Neural cell (in vitro differentiated cells): ENCODE measurements at regions not wholly inside any gene's neighbourhood (a gene's known extent, or its start where the extent isn't known, plus 50 kb on each side); places are given as distances from the start of the nearest gene placed in this dataset.

Experiments used
- H2AFZ ChIP-seq: fragments of 200-600, 300-800 bp; sonication (generic), shearing (Covaris generic); 2 replicates; pipeline ENCODE4 v1.6.0; 2014; ENCODE audit warnings: low read depth, mild to moderate bottlenecking, antibody characterized with exemption, low read length, moderate library complexity
- H3F3A ChIP-seq: fragments of 200-600 bp; shearing (Covaris generic); 2 replicates; pipeline ENCODE4 v1.6.1; 2016; ENCODE audit warnings: mild to moderate bottlenecking, moderate library complexity, mixed read lengths, antibody characterized with exemption, low read length; ENCODE audit not compliant: insufficient read depth, poor library complexity, severe bottlenecking
- H3K27ac ChIP-seq: fragments of 200-600, 300-800 bp; sonication (generic), shearing (Covaris generic); 2 replicates; pipeline ENCODE4 v1.5.1; 2014; ENCODE audit warnings: mild to moderate bottlenecking, low read length, moderate library complexity
- H3K27me3 ChIP-seq: fragments of 300-800, 200-600 bp; sonication (generic), shearing (Covaris generic); 2 replicates; pipeline ENCODE4 v1.6.0; 2014; ENCODE audit warnings: mild to moderate bottlenecking, low read depth, low read length, moderate library complexity; ENCODE audit not compliant: insufficient read depth
- H3K36me3 ChIP-seq: fragments of 300-800, 200-600 bp; sonication (generic), shearing (Covaris generic); 2 replicates; pipeline ENCODE4 v1.5.1; 2014; ENCODE audit warnings: mild to moderate bottlenecking, antibody characterized with exemption, low read length, moderate library complexity; ENCODE audit not compliant: insufficient read depth
- H3K4me2 ChIP-seq: fragments of 300-800, 200-600 bp; sonication (generic), shearing (Covaris generic); 2 replicates; pipeline ENCODE4 v1.6.0; 2014; ENCODE audit warnings: mild to moderate bottlenecking, low read length
- H3K4me3 ChIP-seq: fragments of 300-800, 200-600 bp; sonication (generic), shearing (Covaris generic); 2 replicates; pipeline ENCODE4 v1.5.1; 2014; ENCODE audit warnings: mild to moderate bottlenecking, low read length, moderate library complexity
- H3K79me2 ChIP-seq: fragments of 200-600 bp; shearing (Covaris generic); replicated peaks from 2 replicates; pipeline ENCODE4 v1.6.0; 2014; ENCODE audit warnings: mild to moderate bottlenecking, low read length, moderate library complexity; ENCODE audit not compliant: insufficient read depth
- H3K9ac ChIP-seq: fragments of 300-800, 200-600 bp; sonication (generic), shearing (Covaris generic); 2 replicates; pipeline ENCODE4 v1.6.1; 2016; ENCODE audit warnings: mild to moderate bottlenecking, low read length, mixed read lengths
- H3K9me2 ChIP-seq: fragments of 200-600 bp; shearing (Covaris generic); 2 replicates; pipeline ENCODE4 v1.6.1; 2016; ENCODE audit warnings: mild to moderate bottlenecking, low read length, mixed read lengths; ENCODE audit not compliant: insufficient read depth
- H3K9me3 ChIP-seq: fragments of 200-600, 300-800 bp; sonication (generic), shearing (Covaris generic); 2 replicates; pipeline ENCODE4 v1.6.1; 2016; ENCODE audit warnings: mild to moderate bottlenecking, mixed run types, low read length, moderate library complexity, mixed read lengths
- H4K20me1 ChIP-seq: fragments of 200-600 bp; shearing (Covaris generic); 2 replicates; pipeline ENCODE4 v1.6.1; 2016; ENCODE audit warnings: mild to moderate bottlenecking, mixed run types; ENCODE audit not compliant: insufficient read depth
- EP300 ChIP-seq: fragments of 450-650 bp; conservative IDR thresholded peaks from 2 replicates; pipeline ENCODE4 v1.6.1; 2014; ENCODE audit warnings: antibody characterized with exemption, mild to moderate bottlenecking, moderate library complexity; ENCODE audit not compliant: poor library complexity, severe bottlenecking
- EZH2 ChIP-seq: fragments of 200-600, 300-800 bp; shearing (Covaris generic), sonication (generic); IDR thresholded peaks from 2 replicates; pipeline ENCODE4 v1.6.1; 2014; ENCODE audit warnings: antibody characterized with exemption, low read length, borderline replicate concordance, mild to moderate bottlenecking; ENCODE audit not compliant: insufficient read depth, poor library complexity, severe bottlenecking
- MXI1 ChIP-seq: fragments of 450-650 bp; conservative IDR thresholded peaks from 2 replicates; pipeline ENCODE4 v1.6.1; 2014; ENCODE audit warnings: antibody characterized with exemption, mild to moderate bottlenecking; ENCODE audit not compliant: poor library complexity, severe bottlenecking
- POLR2AphosphoS5 ChIP-seq: IDR thresholded peaks from 2 replicates; pipeline ENCODE4 v1.6.1; 2012
- RAD21 ChIP-seq: fragments of 450-650 bp; conservative IDR thresholded peaks from 2 replicates; pipeline ENCODE4 v1.6.1; 2014; ENCODE audit warnings: antibody characterized with exemption, mild to moderate bottlenecking, moderate library complexity
- SMC3 ChIP-seq: fragments of 450-650 bp; conservative IDR thresholded peaks from 2 replicates; pipeline ENCODE4 v1.6.1; 2014; ENCODE audit warnings: antibody characterized with exemption, mild to moderate bottlenecking, moderate library complexity; ENCODE audit not compliant: poor library complexity
- TAF1 ChIP-seq: IDR thresholded peaks from 2 replicates; pipeline ENCODE4 v1.6.1; 2012; ENCODE audit warnings: low read depth
- TF ChIP-seq, protein P1 (sequence below): fragments of 450-650 bp; IDR thresholded peaks from 2 replicates; pipeline ENCODE4 v1.5.1; 2014; ENCODE audit warnings: antibody characterized with exemption, mild to moderate bottlenecking, moderate library complexity; ENCODE audit not compliant: poor library complexity, severe bottlenecking
- TF ChIP-seq, protein P2 (sequence below): IDR thresholded peaks from 2 replicates; pipeline ENCODE4 v1.6.1; 2012; ENCODE audit warnings: borderline replicate concordance

DNA sequence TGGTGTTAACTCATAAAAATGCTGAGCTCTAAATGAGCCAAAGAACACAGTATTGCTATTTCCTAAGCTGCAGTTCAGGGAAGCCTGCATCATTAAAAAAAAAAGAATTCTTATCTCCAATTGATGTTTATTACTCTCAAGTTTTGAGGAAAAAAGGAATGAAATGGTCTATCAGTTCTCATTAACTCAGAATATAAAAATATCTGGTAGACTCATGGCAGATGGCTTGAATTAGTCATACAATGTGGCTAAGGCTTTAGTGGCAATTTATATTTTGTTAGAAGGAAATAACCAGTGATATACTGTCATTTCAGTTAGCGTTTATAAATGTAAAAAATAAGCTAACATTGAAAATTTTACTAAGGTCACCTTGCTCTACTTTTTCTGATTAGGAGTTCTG lies 1403.4 kb upstream of the C9orf72 start:
- no peaks in the 10 kb centered on the region for H3F3A ChIP-seq
- H3K4me2 ChIP-seq = no peak overlapping the region
- no peaks in the 10 kb centered on the region for H3K27me3 ChIP-seq
- H3K9me2 ChIP-seq = no peaks in the 10 kb centered on the region
- H3K4me3 ChIP-seq = no peak overlapping the region
- no peaks in the 10 kb centered on the region for H3K79me2 ChIP-seq
- no peak overlapping the region for H3K9ac ChIP-seq
- no peaks in the 10 kb centered on the region for H3K36me3 ChIP-seq
- no peak for TF ChIP-seq SMC3
- TF ChIP-seq EZH2 = no peak
- no peak for TF ChIP-seq POLR2AphosphoS5
- TF ChIP-seq RAD21 = no peak
- no peak for TF ChIP-seq TAF1
- TF ChIP-seq, protein P1, sequence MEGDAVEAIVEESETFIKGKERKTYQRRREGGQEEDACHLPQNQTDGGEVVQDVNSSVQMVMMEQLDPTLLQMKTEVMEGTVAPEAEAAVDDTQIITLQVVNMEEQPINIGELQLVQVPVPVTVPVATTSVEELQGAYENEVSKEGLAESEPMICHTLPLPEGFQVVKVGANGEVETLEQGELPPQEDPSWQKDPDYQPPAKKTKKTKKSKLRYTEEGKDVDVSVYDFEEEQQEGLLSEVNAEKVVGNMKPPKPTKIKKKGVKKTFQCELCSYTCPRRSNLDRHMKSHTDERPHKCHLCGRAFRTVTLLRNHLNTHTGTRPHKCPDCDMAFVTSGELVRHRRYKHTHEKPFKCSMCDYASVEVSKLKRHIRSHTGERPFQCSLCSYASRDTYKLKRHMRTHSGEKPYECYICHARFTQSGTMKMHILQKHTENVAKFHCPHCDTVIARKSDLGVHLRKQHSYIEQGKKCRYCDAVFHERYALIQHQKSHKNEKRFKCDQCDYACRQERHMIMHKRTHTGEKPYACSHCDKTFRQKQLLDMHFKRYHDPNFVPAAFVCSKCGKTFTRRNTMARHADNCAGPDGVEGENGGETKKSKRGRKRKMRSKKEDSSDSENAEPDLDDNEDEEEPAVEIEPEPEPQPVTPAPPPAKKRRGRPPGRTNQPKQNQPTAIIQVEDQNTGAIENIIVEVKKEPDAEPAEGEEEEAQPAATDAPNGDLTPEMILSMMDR = no peak
- TF ChIP-seq, protein P2, sequence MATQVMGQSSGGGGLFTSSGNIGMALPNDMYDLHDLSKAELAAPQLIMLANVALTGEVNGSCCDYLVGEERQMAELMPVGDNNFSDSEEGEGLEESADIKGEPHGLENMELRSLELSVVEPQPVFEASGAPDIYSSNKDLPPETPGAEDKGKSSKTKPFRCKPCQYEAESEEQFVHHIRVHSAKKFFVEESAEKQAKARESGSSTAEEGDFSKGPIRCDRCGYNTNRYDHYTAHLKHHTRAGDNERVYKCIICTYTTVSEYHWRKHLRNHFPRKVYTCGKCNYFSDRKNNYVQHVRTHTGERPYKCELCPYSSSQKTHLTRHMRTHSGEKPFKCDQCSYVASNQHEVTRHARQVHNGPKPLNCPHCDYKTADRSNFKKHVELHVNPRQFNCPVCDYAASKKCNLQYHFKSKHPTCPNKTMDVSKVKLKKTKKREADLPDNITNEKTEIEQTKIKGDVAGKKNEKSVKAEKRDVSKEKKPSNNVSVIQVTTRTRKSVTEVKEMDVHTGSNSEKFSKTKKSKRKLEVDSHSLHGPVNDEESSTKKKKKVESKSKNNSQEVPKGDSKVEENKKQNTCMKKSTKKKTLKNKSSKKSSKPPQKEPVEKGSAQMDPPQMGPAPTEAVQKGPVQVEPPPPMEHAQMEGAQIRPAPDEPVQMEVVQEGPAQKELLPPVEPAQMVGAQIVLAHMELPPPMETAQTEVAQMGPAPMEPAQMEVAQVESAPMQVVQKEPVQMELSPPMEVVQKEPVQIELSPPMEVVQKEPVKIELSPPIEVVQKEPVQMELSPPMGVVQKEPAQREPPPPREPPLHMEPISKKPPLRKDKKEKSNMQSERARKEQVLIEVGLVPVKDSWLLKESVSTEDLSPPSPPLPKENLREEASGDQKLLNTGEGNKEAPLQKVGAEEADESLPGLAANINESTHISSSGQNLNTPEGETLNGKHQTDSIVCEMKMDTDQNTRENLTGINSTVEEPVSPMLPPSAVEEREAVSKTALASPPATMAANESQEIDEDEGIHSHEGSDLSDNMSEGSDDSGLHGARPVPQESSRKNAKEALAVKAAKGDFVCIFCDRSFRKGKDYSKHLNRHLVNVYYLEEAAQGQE = no peak
- no peak for TF ChIP-seq EP300
- no peak overlapping the region for H2AFZ ChIP-seq
- no peak overlapping the region for H3K27ac ChIP-seq
- no peaks in the 10 kb centered on the region for H4K20me1 ChIP-seq
- H3K9me3 ChIP-seq = no peaks in the 10 kb centered on the region

GRCh38 chr9:28981129-28981528 lies 1407.8 kb upstream of the C9orf72 start:
- Histone ChIP-seq H3K4me2 (no peak overlapping the region), H3K4me3 (no peak overlapping the region)

GRCh38 chr9:28981711-28982110 lies 1408.4 kb upstream of the C9orf72 start:
- Histone ChIP-seq H3K9ac (no peak overlapping the region), H3K9me2 (no peaks in the 10 kb centered on the region)
- no peak for TF ChIP-seq TAF1

More at GRCh38 chr9:28981129-28981528, 1407.8 kb upstream of the C9orf72 start:
- TF ChIP-seq EP300 (no peak), POLR2AphosphoS5 (no peak), SMC3 (no peak), TAF1 (no peak), MXI1 (no peak)
- H3K36me3 ChIP-seq = no peaks in the 10 kb centered on the region
- no peak overlapping the region for H3K9ac ChIP-seq
- H3K27ac ChIP-seq = no peak overlapping the region
- no peaks in the 10 kb centered on the region for H3K9me2 ChIP-seq
- no peaks in the 10 kb centered on the region for H3K79me2 ChIP-seq
- H3F3A ChIP-seq = no peaks in the 10 kb centered on the region
- no peaks in the 10 kb centered on the region for H4K20me1 ChIP-seq
- H2AFZ ChIP-seq = no peak overlapping the region
- H3K27me3 ChIP-seq = no peaks in the 10 kb centered on the region
- H3K9me3 ChIP-seq = no peaks in the 10 kb centered on the region

More at GRCh38 chr9:28981711-28982110, 1408.4 kb upstream of the C9orf72 start:
- H3K4me3 ChIP-seq = no peak overlapping the region
- H3K9me3 ChIP-seq = no peaks in the 10 kb centered on the region
- no peaks in the 10 kb centered on the region for H3K27me3 ChIP-seq
- H4K20me1 ChIP-seq = no peaks in the 10 kb centered on the region
- no peak overlapping the region for H2AFZ ChIP-seq
- H3K36me3 ChIP-seq = no peaks in the 10 kb centered on the region
- no peak overlapping the region for H3K4me2 ChIP-seq
- no peaks in the 10 kb centered on the region for H3K79me2 ChIP-seq
- no peaks in the 10 kb centered on the region for H3F3A ChIP-seq
- no peak overlapping the region for H3K27ac ChIP-seq
